ENCODE measurements at regions not wholly inside any gene's neighbourhood (a gene's known extent, or its start where the extent isn't known, plus 50 kb on each side); places are given as distances from the start of the nearest gene placed in this dataset.

DNA sequence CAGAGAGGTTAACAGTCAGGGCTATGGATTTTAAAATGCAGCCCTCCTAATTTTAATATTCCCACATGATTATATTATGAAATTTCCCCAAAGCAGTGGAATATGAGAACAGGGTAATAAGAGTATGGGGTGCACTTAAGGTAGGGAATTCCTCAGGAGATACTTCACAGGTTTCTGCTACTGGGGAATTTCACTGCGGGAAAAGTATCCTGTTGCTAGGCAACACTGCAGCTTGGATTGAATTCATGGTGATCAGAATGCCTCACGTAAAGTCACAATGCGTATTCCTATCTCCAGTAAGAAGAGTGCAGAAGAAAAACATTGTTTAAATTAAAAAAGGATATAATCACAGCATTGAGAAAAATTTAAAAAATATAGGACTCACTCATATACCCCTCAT lies 398.1 kb upstream of the RPS6KA3 start:
- no peaks in the 10 kb centered on the region for H3K36me3 ChIP-seq (ENCODE audit: control insufficient read depth in 1 of 2, insufficient read depth in 2 of 2, low read length in 2 of 2)
- no peaks in the 10 kb centered on the region for H3K9me2 ChIP-seq (ENCODE audit: insufficient read depth)
- intact Hi-C loops (cut with micrococcal nuclease), result no loop called here
- ChIA-PET CTCF (no interaction called here), POLR2A (no interaction called here), RAD21 (ENCODE audit: low non-redundant PET in 1 of 2, low total read pairs in 2 of 2, uncharacterized antibody in 2 of 2, unreplicated experiment in 2 of 2) (no interaction called here)
- DNase-seq (ENCODE audit: low read depth, low spot score) (no peak), ATAC-seq (no peak)
- no peak for TF ChIP-seq SRF (IDR thresholded peaks at IDR 0.05; ENCODE audit: low read depth)
- no peak for TF ChIP-seq ZNF274 (IDR thresholded peaks at IDR 0.05; ENCODE audit: low read depth, low read length)
- TF ChIP-seq ATF3 (IDR thresholded peaks at IDR 0.05), result no peak
- TF ChIP-seq TCF7L2 (IDR thresholded peaks at IDR 0.05; ENCODE audit: borderline replicate concordance, extremely low read depth, insufficient read depth, insufficient read length), result no peak
- TF ChIP-seq, protein P1, sequence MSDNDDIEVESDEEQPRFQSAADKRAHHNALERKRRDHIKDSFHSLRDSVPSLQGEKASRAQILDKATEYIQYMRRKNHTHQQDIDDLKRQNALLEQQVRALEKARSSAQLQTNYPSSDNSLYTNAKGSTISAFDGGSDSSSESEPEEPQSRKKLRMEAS (IDR thresholded peaks at IDR 0.05), result no peak
- TF ChIP-seq SIN3A (IDR thresholded peaks at IDR 0.05; ENCODE audit: low read depth), result no peak
- TF ChIP-seq SP1 (IDR thresholded peaks at IDR 0.05; ENCODE audit: low read depth), result no peak
- no peak for TF ChIP-seq FOSL1 (IDR thresholded peaks at IDR 0.05; ENCODE audit: low read depth)
- no peak for TF ChIP-seq CEBPB (IDR thresholded peaks at IDR 0.05; ENCODE audit: low read depth)
- no peak for TF ChIP-seq CTCF (IDR thresholded peaks at IDR 0.05 in 2 of 3, conservative IDR thresholded peaks at IDR 0.05 in 1 of 3; ENCODE audit: borderline replicate concordance in 1 of 3, insufficient read depth in 1 of 3, low read depth in 2 of 3, low read length in 2 of 3)
- no peak for TF ChIP-seq EZH2 (IDR thresholded peaks at IDR 0.05)
- no peak for TF ChIP-seq REST (IDR thresholded peaks at IDR 0.05; ENCODE audit: low read depth)
- no peak for TF ChIP-seq JUND (IDR thresholded peaks at IDR 0.05)
- TF ChIP-seq EZH2phosphoT487 (IDR thresholded peaks at IDR 0.05; ENCODE audit: borderline replicate concordance), result no peak
- TF ChIP-seq POLR2A (IDR thresholded peaks at IDR 0.05; ENCODE audit: borderline replicate concordance, extremely low read depth, insufficient read depth, insufficient read length), result no peak
- TF ChIP-seq CBX3 (IDR thresholded peaks at IDR 0.05; ENCODE audit: low read depth), result no peak
- TF ChIP-seq ELF1 (IDR thresholded peaks at IDR 0.05; ENCODE audit: borderline replicate concordance, low read depth), result no peak
- H3K4me2 ChIP-seq (ENCODE audit: low read length), result no peak overlapping the region
- H3K9ac ChIP-seq (ENCODE audit: low read length), result no peak overlapping the region
- H2AFZ ChIP-seq (ENCODE audit: low read depth, low read length, poor library complexity, severe bottlenecking), result no peak overlapping the region
- no peak overlapping the region for H3K4me3 ChIP-seq (replicated peaks in 1 of 2; ENCODE audit: low read depth in 1 of 2, low read length in 2 of 2)
- no TSS peak for BruUV-seq (replicated peaks)
- no peaks in the 10 kb centered on the region for H3K9me3 ChIP-seq (ENCODE audit: control insufficient read depth in 1 of 2, insufficient read depth in 1 of 2, low read depth in 1 of 2, low read length in 2 of 2)
- no peaks in the 10 kb centered on the region for H3K4me1 ChIP-seq (ENCODE audit: control insufficient read depth in 1 of 2, insufficient read depth in 2 of 2, low read length in 2 of 2)
- H4K20me1 ChIP-seq (ENCODE audit: insufficient read depth), result no peaks in the 10 kb centered on the region
- no peaks in the 10 kb centered on the region for H3K79me2 ChIP-seq (ENCODE audit: insufficient read depth, low read length)
- no peak overlapping the region for H3K27ac ChIP-seq (ENCODE audit: low read depth, low read length)
- no peaks in the 10 kb centered on the region for H3K27me3 ChIP-seq (ENCODE audit: insufficient read depth, low read length)
